ENCODE measurements at regions not wholly inside any gene's neighbourhood (a gene's known extent, or its start where the extent isn't known, plus 50 kb on each side); places are given as distances from the start of the nearest gene placed in this dataset.

GRCh38 chr4:137293281-137293680 is 239.0 kb downstream of the PCDH18 start:
- no peaks in the 10 kb centered on the region for H3K9me3 ChIP-seq (ENCODE audit: control insufficient read depth, insufficient read depth, low read length)

GRCh38 chr4:137283737-137284136 is 248.6 kb downstream of the PCDH18 start:
- Histone ChIP-seq H3K27me3 (ENCODE audit: control insufficient read depth, low read length) (no peaks in the 10 kb centered on the region), H3K4me2 (ENCODE audit: low read length) (no peak overlapping the region), H3K9me2 (replicated peaks; ENCODE audit: control insufficient read depth, low read length) (no peaks in the 10 kb centered on the region), H3K36me3 (ENCODE audit: control insufficient read depth, low read length) (no peaks in the 10 kb centered on the region), H4K20me1 (ENCODE audit: control insufficient read depth, insufficient read depth, low read depth, low read length) (no peaks in the 10 kb centered on the region), H3K79me2 (ENCODE audit: control insufficient read depth, low read length) (no peaks in the 10 kb centered on the region), H3K4me1 (ENCODE audit: control insufficient read depth, low read length) (no peaks in the 10 kb centered on the region), H3K9me3 (ENCODE audit: control insufficient read depth, insufficient read depth, low read length) (no peaks in the 10 kb centered on the region), H3K4me3 (ENCODE audit: low read length) (no peak overlapping the region), H3F3A (ENCODE audit: control insufficient read depth, insufficient read depth) (no peaks in the 10 kb centered on the region), H3K27ac (ENCODE audit: low read depth, low read length) (no peak overlapping the region)
- TF ChIP-seq CTCF (IDR thresholded peaks at IDR 0.05; ENCODE audit: low read depth, low read length, poor library complexity, severe bottlenecking) = no peak

More at GRCh38 chr4:137293281-137293680, 239.0 kb downstream of the PCDH18 start:
- no peaks in the 10 kb centered on the region for H3K9me2 ChIP-seq (replicated peaks; ENCODE audit: control insufficient read depth, low read length)
- H3F3A ChIP-seq (ENCODE audit: control insufficient read depth, insufficient read depth) = no peaks in the 10 kb centered on the region
- H3K79me2 ChIP-seq (ENCODE audit: control insufficient read depth, low read length) = no peaks in the 10 kb centered on the region
- H3K36me3 ChIP-seq (ENCODE audit: control insufficient read depth, low read length) = no peaks in the 10 kb centered on the region
- TF ChIP-seq EZH2phosphoT487 (IDR thresholded peaks at IDR 0.05; ENCODE audit: borderline replicate concordance, low read length) (no peak), CTCF (IDR thresholded peaks at IDR 0.05; ENCODE audit: low read depth, low read length, poor library complexity, severe bottlenecking) (no peak)
- no peak overlapping the region for H3K27ac ChIP-seq (ENCODE audit: low read depth, low read length)
- no peaks in the 10 kb centered on the region for H4K20me1 ChIP-seq (ENCODE audit: control insufficient read depth, insufficient read depth, low read depth, low read length)
- H3K4me1 ChIP-seq (ENCODE audit: control insufficient read depth, low read length) = no peaks in the 10 kb centered on the region
- H3K4me2 ChIP-seq (ENCODE audit: low read length) = no peak overlapping the region
- no peak overlapping the region for H3K4me3 ChIP-seq (ENCODE audit: low read length)
- no peaks in the 10 kb centered on the region for H3K27me3 ChIP-seq (ENCODE audit: control insufficient read depth, low read length)

GRCh38 chr4:137278431-137278830 is 253.9 kb downstream of the PCDH18 start:
- Histone ChIP-seq H3F3A (ENCODE audit: control insufficient read depth, insufficient read depth) (no peaks in the 10 kb centered on the region), H3K36me3 (ENCODE audit: control insufficient read depth, low read length) (no peaks in the 10 kb centered on the region), H3K4me1 (ENCODE audit: control insufficient read depth, low read length) (no peaks in the 10 kb centered on the region), H3K4me3 (ENCODE audit: low read length) (no peak overlapping the region), H3K79me2 (ENCODE audit: control insufficient read depth, low read length) (no peaks in the 10 kb centered on the region), H3K27me3 (ENCODE audit: control insufficient read depth, low read length) (no peaks in the 10 kb centered on the region), H3K4me2 (ENCODE audit: low read length) (no peak overlapping the region), H3K27ac (ENCODE audit: low read depth, low read length) (no peak overlapping the region), H3K9me3 (ENCODE audit: control insufficient read depth, insufficient read depth, low read length) (no peaks in the 10 kb centered on the region), H4K20me1 (ENCODE audit: control insufficient read depth, insufficient read depth, low read depth, low read length) (no peaks in the 10 kb centered on the region), H3K9me2 (replicated peaks; ENCODE audit: control insufficient read depth, low read length) (no peaks in the 10 kb centered on the region)
- TF ChIP-seq EZH2phosphoT487 (IDR thresholded peaks at IDR 0.05; ENCODE audit: borderline replicate concordance, low read length) (no peak), CTCF (IDR thresholded peaks at IDR 0.05; ENCODE audit: low read depth, low read length, poor library complexity, severe bottlenecking) (no peak)

- H4K20me1 ChIP-seq (ENCODE audit: control insufficient read depth, insufficient read depth, low read depth, low read length) = no peaks in the 10 kb centered on the region
- H3K9me3 ChIP-seq (ENCODE audit: control insufficient read depth, insufficient read depth, low read length) = no peaks in the 10 kb centered on the region
- no peaks in the 10 kb centered on the region for H3K79me2 ChIP-seq (ENCODE audit: control insufficient read depth, low read length)
- H3K27me3 ChIP-seq (ENCODE audit: control insufficient read depth, low read length) = no peaks in the 10 kb centered on the region
- no peak overlapping the region for H3K4me2 ChIP-seq (ENCODE audit: low read length)
- no peaks in the 10 kb centered on the region for H3K36me3 ChIP-seq (ENCODE audit: control insufficient read depth, low read length)
- no peak overlapping the region for H3K27ac ChIP-seq (ENCODE audit: low read depth, low read length)
- TF ChIP-seq EZH2phosphoT487 (IDR thresholded peaks at IDR 0.05; ENCODE audit: borderline replicate concordance, low read length) = no peak
- no peaks in the 10 kb centered on the region for H3F3A ChIP-seq (ENCODE audit: control insufficient read depth, insufficient read depth)
- H3K4me1 ChIP-seq (ENCODE audit: control insufficient read depth, low read length) = no peaks in the 10 kb centered on the region
- H3K4me3 ChIP-seq (ENCODE audit: low read length) = no peak overlapping the region
- H3K9me2 ChIP-seq (replicated peaks; ENCODE audit: control insufficient read depth, low read length) = no peaks in the 10 kb centered on the region
These were observed 257.9 kb downstream of the PCDH18 start for GRCh38 chr4:137274404-137274803.
